Lung microvascular endothelial cell (primary cell): ENCODE measurements at regions not wholly inside any gene's neighbourhood (a gene's known extent, or its start where the extent isn't known, plus 50 kb on each side); places are given as distances from the start of the nearest gene placed in this dataset.

Experiments
- DNase-seq, 2 donors: peaks; one replicate each; pipeline versions ENCODE4 v3.0.0 to v3.0.0-alpha.2; 2010; ENCODE audit warnings: low read depth in 2 of 2

DNA sequence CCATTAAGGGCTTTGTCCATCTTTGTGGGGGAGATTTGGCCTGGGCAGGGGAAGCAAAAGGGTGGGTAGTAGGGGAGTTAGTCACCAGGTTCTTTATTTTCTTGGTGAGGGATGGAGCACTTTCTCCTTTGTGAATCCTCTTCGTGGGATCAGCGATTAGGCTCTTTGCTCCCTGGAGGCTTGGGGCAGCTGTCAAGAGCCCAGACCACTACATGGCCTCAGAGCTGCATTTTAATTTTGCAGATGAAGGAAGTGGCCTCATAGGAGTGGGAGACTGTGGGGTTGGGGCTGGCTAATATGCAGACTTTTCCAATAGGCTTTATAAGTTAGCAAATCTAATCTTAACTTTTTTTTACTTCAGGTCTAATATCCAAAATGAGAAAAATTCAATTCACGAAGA is 168.1 kb upstream of the DEFB112 start:
- DNase-seq, result no peak

DNA sequence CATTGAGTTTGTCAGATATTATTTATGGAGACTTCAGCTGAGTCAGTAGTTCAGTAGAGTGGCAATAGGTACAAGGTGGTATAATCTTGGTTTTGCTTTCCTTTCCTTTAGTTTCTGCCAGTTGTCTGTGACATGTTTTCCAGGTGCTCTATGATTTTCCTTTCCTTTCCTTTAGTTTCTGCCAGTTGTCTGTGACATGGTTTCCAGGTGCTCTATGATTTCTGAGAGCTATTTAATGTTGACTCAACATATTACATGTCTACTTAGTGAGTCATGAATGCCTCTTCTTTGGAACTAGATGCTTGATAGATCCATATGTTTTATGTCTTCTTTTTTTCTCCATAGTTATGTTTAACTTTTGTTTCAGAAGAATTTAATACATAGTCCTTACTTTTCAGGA is 186.4 kb upstream of the DEFB112 start:
- no peak for DNase-seq

DNA sequence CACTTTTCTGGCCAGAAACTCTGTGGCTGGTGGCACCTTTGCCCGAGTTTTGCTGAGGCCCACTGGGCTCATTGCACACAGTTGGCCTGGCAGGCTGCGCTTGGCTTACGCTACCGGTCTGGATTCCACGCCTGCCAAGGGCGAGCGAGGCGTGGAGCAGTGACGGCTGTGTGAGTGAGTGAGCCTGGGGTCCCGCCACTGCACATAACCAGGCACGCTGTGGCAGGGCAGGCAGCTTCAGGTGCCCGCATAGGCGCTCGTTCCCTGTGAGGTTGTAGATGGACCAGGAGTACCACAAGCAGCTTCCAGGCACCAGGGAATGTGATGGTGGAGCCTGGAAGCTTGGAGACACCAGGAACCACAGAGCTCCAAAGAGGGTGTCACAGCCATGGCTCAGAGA is 190.1 kb upstream of the DEFB112 start:
- no peak for DNase-seq

DNA sequence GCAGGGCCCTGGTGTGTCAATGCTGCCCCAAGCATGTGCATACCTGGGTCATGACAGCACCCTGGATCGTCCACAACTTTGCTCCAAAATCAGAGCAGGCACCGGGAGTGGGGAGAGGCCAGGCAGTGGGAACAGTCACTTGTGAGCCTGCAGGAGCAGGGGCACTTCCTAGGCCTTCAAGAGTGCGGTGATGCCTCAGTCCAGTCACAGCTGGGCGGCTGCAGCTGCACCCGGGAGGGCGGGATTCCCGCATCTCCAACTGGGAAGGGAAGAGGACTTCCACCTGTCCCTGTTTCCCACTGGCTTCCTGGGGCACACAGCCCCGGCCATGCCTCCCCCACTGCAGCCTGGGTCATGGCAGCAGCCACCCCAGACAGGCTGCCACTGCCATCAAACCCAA is 191.3 kb upstream of the DEFB112 start:
- DNase-seq, result no peak

DNA sequence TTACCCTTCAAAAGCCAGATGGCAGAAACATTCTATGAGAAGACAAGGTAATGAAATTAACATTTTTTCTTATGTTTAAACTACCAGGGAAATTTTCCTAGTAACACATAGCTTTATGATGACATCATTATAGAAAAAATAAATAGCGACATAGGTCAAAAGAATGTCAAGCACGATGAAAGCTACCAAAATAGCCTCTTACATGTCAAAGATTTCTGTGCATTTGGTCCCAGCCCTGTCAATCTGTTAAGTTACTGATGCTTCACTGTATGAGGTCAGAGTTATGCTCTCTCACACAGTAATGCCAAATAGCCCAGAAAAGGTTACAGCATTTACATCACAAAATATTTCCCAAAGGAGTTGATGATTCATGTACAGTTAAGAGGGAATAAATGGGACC is 199.8 kb upstream of the DEFB112 start:
- DNase-seq, result no peak

GRCh38 chr6:50257322-50257721 is 207.6 kb upstream of the DEFB112 start:
- no peak for DNase-seq

DNA sequence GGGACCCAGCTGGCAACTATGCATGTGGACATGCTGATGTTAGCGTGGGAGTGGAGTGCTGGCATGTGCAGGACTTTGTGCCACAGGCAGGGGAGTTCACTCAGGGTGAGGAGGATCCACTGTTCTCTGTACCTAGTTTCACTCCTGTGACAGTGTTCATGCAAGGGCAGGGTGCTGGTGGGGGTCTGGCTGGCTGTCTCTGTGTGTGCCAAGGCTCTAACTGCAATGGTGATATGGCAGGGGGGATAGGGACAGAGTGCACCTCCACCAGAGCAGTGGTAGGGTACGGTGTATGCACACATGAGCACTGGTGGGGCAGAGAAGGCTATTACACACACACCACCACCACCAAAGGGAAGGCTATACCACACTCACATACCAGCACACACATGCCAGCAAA is 210.2 kb upstream of the DEFB112 start:
- no peak for DNase-seq

GRCh38 chr6:50264995-50265571 is 215.4 kb upstream of the DEFB112 start:
- DNase-seq, result no peak

GRCh38 chr6:50270415-50270814 is 220.7 kb upstream of the DEFB112 start:
- no peak for DNase-seq

DNA sequence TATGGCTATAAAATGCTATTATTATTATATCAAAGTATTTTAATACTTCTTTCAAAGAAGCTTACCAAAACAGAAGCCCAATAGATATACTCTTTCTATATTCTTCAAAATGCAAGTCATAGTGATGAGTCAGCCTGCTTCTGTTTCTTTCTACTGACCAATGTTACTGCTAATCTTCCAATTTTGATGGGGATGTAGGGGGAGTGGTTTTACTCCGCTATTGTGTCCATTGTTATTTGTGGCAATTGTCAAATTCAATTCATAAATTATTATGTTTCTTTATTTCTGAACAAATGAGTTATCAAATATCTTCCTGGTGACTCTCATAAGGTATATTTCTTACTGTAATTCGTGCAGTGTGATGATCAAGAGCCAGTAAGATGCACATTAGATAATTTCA is 221.5 kb upstream of the DEFB112 start:
- DNase-seq, result peak in 1 of 2 donors; percentile 1

DNA sequence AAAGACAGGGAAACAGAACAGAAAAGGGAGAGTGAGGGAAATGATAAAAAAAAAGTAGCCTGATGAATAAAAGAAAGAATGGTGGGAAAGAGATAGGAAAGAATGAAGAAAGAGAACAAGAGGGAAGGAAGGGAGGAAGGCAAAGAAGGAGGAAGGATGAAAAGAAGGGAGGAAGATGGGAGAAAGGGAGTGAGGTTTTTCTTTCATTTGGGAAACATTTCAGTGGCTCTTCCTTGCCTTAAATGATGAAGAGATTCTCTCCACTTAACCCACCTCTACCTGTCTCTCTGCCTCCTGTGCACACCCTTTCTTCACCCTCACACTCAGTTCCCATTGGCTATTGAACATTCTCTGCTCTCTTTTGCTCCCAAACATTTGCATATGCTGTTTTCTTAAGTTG is 222.1 kb upstream of the DEFB112 start:
- no peak for DNase-seq

- no peak for DNase-seq
These were observed 222.9 kb upstream of the DEFB112 start for GRCh38 chr6:50272611-50273010.

DNA sequence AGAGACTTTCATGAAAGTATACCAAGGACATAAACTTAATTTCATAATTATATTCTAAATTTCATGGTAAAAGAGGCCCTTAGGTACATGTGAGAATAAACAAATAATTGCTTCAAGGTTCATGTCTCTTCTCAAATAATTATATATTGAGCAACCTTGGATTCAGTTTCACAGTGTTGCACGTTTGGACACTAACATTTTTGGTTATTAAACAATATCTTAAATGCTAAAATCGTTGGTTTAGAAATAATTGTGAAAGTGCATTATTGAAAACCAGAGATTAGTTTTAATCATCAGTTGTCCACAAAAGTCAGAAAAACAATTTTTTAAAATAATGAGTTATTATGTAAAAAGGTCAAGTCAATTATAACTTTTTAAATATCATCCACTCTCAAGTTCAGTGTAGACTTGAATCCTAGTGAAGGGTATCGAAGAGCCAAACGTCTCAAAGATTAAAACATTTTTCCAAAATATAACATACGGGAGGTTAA is 227.1 kb upstream of the DEFB112 start:
- DNase-seq, result no peak

- DNase-seq, result no peak
These were observed 228.0 kb upstream of the DEFB112 start for GRCh38 chr6:50277774-50278173.

DNA sequence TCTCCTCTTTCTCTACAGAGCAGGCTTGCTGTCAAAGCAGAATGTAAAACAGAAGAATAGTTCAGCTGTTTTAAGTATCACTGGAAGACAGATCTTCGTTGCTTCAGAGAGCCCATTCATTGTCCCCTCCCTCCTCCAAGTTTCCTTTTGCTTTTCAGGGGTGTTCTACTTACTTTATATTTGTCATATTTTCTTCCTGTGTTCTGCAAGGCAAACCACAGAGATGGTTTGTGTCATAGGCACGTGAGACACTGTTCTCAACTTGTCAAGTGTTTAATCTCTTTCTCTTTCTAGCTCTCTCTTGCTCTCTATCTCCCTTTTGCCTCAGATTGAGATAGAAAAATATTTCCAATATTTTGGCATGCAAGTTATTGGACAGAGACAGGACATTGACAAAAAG is 228.9 kb upstream of the DEFB112 start:
- no peak for DNase-seq

DNA sequence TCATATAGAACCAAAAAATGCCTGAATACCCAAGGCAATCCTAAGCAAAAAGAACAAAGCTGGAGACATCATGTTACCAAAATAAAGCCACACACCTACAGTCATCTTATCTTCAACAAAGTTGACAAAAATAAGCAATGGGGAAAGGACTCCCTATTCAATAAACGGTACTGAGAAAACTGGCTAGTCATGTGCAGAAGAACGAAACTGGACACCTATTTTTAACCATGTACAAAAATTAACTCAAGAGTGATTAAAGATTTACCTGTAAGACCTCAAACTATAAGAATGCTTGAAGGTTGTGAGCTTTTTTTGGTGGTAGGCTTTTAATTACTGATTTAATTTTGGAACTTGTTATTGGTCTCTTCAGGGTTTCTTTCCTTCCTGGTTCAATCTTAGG is 236.0 kb upstream of the DEFB112 start:
- no peak for DNase-seq

GRCh38 chr6:50288241-50288640 is 238.5 kb upstream of the DEFB112 start:
- no peak for DNase-seq

GRCh38 chr6:50288881-50289280 is 239.2 kb upstream of the DEFB112 start:
- no peak for DNase-seq

DNA sequence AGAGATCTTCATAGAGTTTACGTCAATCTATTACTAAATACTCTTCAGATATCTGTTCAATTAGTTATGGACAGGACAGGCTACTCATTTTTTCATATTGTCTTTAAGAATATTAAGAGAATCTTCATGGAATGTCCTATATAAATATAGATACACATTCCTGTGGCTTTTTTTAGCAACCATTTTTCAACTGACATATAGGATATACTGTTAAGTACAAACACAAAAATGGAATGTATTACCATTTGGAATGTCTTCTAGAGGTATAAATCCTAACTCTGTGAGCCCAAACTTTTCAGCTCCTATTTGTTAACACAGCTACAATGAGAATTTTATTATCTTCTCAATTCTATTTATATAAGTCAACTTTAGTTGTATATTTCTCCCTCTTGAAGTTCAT is 239.6 kb upstream of the DEFB112 start:
- DNase-seq, result no peak

DNA sequence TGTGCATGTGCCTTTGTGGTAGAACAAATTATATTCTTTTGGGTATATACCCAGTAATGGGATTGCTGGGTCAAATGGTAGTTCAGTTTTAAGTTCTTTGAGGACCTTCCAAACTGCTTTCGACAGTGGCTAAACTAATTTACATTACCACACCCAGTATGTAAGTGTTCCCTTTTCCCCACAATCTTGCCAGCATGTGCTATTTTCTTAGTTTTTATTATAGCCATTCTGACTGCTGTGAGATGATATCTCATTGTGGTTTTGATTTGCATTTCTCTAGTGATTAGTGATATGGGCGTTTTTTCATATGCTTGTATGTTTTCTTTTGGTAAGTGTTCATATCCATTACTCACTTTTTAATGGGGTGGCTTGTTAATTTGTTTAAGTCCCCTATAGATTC is 251.6 kb upstream of the DEFB112 start:
- no peak for DNase-seq

DNA sequence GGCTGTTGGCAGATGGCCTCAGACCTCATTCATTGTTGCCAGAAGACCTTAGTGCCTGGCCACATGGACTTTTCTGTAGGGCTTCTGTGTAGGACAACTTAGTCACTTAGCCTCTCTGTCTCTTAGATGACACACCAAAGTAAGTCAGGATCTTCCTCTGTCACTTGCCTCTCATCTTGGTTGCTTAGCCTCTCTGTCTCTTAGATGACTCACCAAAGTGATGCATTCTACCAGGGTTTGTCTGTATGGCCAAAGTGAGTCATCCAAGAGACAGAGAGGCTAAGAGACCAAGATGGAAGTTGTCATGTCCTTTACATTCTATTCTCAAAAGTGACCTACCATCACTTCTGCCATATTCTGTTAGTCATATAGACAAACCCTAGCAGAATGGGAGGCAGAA is 255.9 kb upstream of the DEFB112 start:
- DNase-seq, result no peak

- DNase-seq, result no peak
These were observed 268.8 kb upstream of the DEFB112 start for GRCh38 chr6:50318536-50318935.

GRCh38 chr6:50330347-50330746 is 280.6 kb upstream of the DEFB112 start:
- no peak for DNase-seq

GRCh38 chr6:50330963-50331362 is 281.2 kb upstream of the DEFB112 start:
- DNase-seq, result no peak
